ENCODE measurements at regions not wholly inside any gene's neighbourhood (a gene's known extent, or its start where the extent isn't known, plus 50 kb on each side); places are given as distances from the start of the nearest gene placed in this dataset.

GRCh38 chr3:182509844-182510460, 283.4 kb upstream of the ATP11B start:
- in situ Hi-C loops (cut with HindIII; ENCODE audit: low pct_unique_long_range_greater_than_20kb, low sequenced_read_pairs) (no loop called here), intact Hi-C loops (cut with micrococcal nuclease; ENCODE audit: unreplicated experiment) (no loop called here)
- no TSS peak for BruUV-seq (replicated peaks)
- H3K4me3 ChIP-seq (ENCODE audit: low read depth in 2 of 2, low read length in 2 of 2): no peak overlapping the region
- H3K9me3 ChIP-seq (ENCODE audit: control insufficient read depth, insufficient read depth, low read depth, low read length): no peaks in the 10 kb centered on the region
- H3K36me3 ChIP-seq (ENCODE audit: control insufficient read depth, insufficient read depth, low read length): no peaks in the 10 kb centered on the region
- ChIA-PET POLR2A (no interaction called here), CTCF (no interaction called here)
- no peak for TF ChIP-seq CTCF (IDR thresholded peaks at IDR 0.05)
- TF ChIP-seq SIN3A (IDR thresholded peaks at IDR 0.05; ENCODE audit: borderline replicate concordance, insufficient read depth, low read depth, low read length): no peak
- no peak for TF ChIP-seq POLR2AphosphoS5 (IDR thresholded peaks at IDR 0.05; ENCODE audit: low read depth, low read length)
- TF ChIP-seq, protein P1, sequence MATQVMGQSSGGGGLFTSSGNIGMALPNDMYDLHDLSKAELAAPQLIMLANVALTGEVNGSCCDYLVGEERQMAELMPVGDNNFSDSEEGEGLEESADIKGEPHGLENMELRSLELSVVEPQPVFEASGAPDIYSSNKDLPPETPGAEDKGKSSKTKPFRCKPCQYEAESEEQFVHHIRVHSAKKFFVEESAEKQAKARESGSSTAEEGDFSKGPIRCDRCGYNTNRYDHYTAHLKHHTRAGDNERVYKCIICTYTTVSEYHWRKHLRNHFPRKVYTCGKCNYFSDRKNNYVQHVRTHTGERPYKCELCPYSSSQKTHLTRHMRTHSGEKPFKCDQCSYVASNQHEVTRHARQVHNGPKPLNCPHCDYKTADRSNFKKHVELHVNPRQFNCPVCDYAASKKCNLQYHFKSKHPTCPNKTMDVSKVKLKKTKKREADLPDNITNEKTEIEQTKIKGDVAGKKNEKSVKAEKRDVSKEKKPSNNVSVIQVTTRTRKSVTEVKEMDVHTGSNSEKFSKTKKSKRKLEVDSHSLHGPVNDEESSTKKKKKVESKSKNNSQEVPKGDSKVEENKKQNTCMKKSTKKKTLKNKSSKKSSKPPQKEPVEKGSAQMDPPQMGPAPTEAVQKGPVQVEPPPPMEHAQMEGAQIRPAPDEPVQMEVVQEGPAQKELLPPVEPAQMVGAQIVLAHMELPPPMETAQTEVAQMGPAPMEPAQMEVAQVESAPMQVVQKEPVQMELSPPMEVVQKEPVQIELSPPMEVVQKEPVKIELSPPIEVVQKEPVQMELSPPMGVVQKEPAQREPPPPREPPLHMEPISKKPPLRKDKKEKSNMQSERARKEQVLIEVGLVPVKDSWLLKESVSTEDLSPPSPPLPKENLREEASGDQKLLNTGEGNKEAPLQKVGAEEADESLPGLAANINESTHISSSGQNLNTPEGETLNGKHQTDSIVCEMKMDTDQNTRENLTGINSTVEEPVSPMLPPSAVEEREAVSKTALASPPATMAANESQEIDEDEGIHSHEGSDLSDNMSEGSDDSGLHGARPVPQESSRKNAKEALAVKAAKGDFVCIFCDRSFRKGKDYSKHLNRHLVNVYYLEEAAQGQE (IDR thresholded peaks at IDR 0.05; ENCODE audit: insufficient read depth in 1 of 2, low read depth in 2 of 2, low read length in 1 of 2): no peak
- TF ChIP-seq TCF7L2 (IDR thresholded peaks at IDR 0.05; ENCODE audit: low read depth, low read length): no peak
- no peaks in the 10 kb centered on the region; the same call in 1 of the 2 replicates for H3K27me3 ChIP-seq (ENCODE audit: control insufficient read depth, insufficient read depth, low read length)
- no peak for DNase-seq (ENCODE audit: low read depth, low spot score)
- H3K4me1 ChIP-seq (ENCODE audit: control insufficient read depth, insufficient read depth, low read length): no peaks in the 10 kb centered on the region
- ATAC-seq: no peak
- H3K27ac ChIP-seq (ENCODE audit: low read length): no peak overlapping the region

DNA sequence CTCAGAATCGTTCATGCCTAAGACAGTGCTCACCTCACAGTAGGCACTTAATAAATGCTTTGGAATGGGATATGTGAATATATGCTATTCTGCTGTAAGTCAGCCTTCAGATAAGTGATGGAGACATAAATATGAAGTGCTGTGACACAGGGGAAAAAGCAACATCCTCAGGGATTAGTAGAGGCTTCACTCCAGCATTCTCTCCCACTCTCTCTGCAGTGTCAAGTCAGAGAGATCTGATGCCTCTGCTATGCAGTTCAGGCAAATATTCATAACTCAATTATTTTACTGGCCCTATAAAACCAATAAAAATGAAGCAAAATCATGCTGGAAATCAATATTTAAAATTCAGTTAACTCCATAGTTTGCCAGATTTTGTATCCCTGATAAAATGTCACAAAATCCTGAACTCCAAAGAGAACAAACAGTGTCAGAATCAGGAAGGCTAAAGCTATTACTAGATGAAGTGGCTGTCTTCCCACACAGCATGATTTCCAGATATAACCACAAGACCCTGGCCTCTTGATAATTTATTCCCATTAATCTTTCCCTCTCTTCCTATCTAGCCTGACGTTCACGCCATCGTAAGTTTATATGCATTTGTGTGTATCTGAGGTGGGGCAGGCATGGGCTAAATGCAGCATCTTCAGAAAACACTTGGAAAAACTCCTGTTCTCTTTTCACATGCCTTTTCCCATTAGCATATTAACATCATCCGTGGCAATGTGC, 278.9 kb upstream of the ATP11B start:
- DNase-seq (ENCODE audit: low read depth, low spot score) (no peak), ATAC-seq (no peak)
- in situ Hi-C loops (cut with HindIII; ENCODE audit: low pct_unique_long_range_greater_than_20kb, low sequenced_read_pairs) (no loop called here), intact Hi-C loops (cut with micrococcal nuclease; ENCODE audit: unreplicated experiment) (no loop called here)
- Histone ChIP-seq H3K27me3 (ENCODE audit: control insufficient read depth, insufficient read depth, low read length) (no peaks in the 10 kb centered on the region), H3K4me3 (ENCODE audit: low read depth in 2 of 2, low read length in 2 of 2) (no peak overlapping the region), H3K4me1 (ENCODE audit: control insufficient read depth, insufficient read depth, low read length) (no peaks in the 10 kb centered on the region), H3K27ac (ENCODE audit: low read length) (no peak overlapping the region), H3K9me3 (ENCODE audit: control insufficient read depth, insufficient read depth, low read depth, low read length) (no peaks in the 10 kb centered on the region), H3K36me3 (ENCODE audit: control insufficient read depth, insufficient read depth, low read length) (no peaks in the 10 kb centered on the region)
- ChIA-PET CTCF (no interaction called here), POLR2A (no interaction called here)
- TF ChIP-seq TCF7L2 (IDR thresholded peaks at IDR 0.05; ENCODE audit: low read depth, low read length) (no peak), POLR2AphosphoS5 (IDR thresholded peaks at IDR 0.05; ENCODE audit: low read depth, low read length) (no peak), CTCF (IDR thresholded peaks at IDR 0.05) (no peak), SIN3A (IDR thresholded peaks at IDR 0.05; ENCODE audit: borderline replicate concordance, insufficient read depth, low read depth, low read length) (no peak)
- TF ChIP-seq, protein P1 (IDR thresholded peaks at IDR 0.05; ENCODE audit: insufficient read depth in 1 of 2, low read depth in 2 of 2, low read length in 1 of 2): no peak
- no TSS peak for BruUV-seq (replicated peaks)

Measured in Panc1 (cell line).